ENCODE measurements at regions not wholly inside any gene's neighbourhood (a gene's known extent, or its start where the extent isn't known, plus 50 kb on each side); places are given as distances from the start of the nearest gene placed in this dataset.

- no peak overlapping the region for H3K4me3 Mint-ChIP-seq
- H3K4me1 Mint-ChIP-seq = peaks cover 2% of the 10 kb centered on the region
- H3K27me3 Mint-ChIP-seq = peaks cover 22% of the 10 kb centered on the region
- no peak overlapping the region for H3K27ac Mint-ChIP-seq
- H3K36me3 Mint-ChIP-seq (ENCODE audit: low read depth) = no peaks in the 10 kb centered on the region
- no peaks in the 10 kb centered on the region for H3K9me3 ChIP-seq (ENCODE audit: control insufficient read depth, low read length, poor library complexity, severe bottlenecking)
- no peak for DNase-seq
- ATAC-seq = no peak
These were observed 145.0 kb upstream of the ZNF32 start for GRCh38 chr10:43793704-43794103.

DNA sequence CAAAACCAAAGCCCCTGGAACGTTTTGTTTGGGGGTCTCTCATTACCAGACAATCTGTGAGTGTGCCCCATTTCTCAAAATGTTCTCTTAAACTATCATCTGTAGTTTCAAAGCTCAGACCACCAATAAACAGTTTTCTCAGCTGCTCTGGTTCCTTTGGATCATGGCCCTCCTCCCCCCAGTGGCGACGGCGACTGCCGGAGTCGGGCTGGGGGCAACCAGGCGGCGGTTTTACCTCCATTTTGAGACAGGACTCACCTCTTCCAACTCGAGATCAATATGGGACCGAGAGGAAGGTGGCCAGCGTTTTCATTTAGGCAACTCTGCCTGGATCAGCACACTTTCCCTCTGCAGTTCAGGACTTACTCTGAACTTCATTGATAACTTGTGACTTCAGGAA is 141.5 kb upstream of the ZNF32 start:
- H3K36me3 Mint-ChIP-seq (ENCODE audit: low read depth) = no peaks in the 10 kb centered on the region
- ATAC-seq = no peak
- no peaks in the 10 kb centered on the region for H3K9me3 ChIP-seq (ENCODE audit: control insufficient read depth, low read length, poor library complexity, severe bottlenecking)
- peaks cover 12% of the 10 kb centered on the region for H3K27me3 Mint-ChIP-seq
- DNase-seq = no peak
- H3K4me3 Mint-ChIP-seq = no peak overlapping the region
- H3K4me1 Mint-ChIP-seq = peaks cover 2% of the 10 kb centered on the region
- H3K27ac Mint-ChIP-seq = no peak overlapping the region

DNA sequence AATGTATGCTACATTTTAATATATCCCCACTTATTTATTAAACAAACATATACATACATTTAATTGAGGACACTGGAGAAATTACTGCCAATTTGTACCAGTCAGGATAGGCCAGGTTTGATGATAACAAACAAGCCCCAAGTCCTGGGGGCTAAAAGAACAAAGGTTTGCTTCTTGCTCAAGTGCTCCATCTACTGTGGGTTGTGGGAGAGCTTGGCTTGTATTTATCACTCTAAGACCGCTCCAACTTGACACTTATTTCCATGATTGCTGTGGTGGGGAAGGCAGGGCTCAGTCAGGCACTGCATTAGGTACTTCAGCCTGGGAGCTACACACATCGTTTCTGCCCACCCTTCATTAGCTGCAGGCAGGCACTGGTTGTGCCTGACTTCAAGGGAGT is 136.6 kb upstream of the ZNF32 start:
- H3K4me1 Mint-ChIP-seq = peaks cover 7% of the 10 kb centered on the region
- H3K27ac Mint-ChIP-seq = no peak overlapping the region
- no peaks in the 10 kb centered on the region for H3K27me3 Mint-ChIP-seq
- H3K9me3 ChIP-seq (ENCODE audit: control insufficient read depth, low read length, poor library complexity, severe bottlenecking) = no peaks in the 10 kb centered on the region
- no peak overlapping the region for H3K4me3 Mint-ChIP-seq
- ATAC-seq (no peak), DNase-seq (no peak)
- H3K36me3 Mint-ChIP-seq (ENCODE audit: low read depth) = no peaks in the 10 kb centered on the region

GRCh38 chr10:43782814-43783213 is 134.1 kb upstream of the ZNF32 start:
- Mint-ChIP-seq H3K4me1 (peaks cover 14% of the 10 kb centered on the region), H3K4me3 (no peak overlapping the region), H3K27ac (no peak overlapping the region), H3K36me3 (ENCODE audit: low read depth) (no peaks in the 10 kb centered on the region), H3K27me3 (peaks cover 5% of the 10 kb centered on the region)
- H3K9me3 ChIP-seq (ENCODE audit: control insufficient read depth, low read length, poor library complexity, severe bottlenecking) = no peaks in the 10 kb centered on the region
- ATAC-seq = no peak
- no peak for DNase-seq

- DNase-seq (no peak), ATAC-seq (no peak)
- H3K27me3 Mint-ChIP-seq = peaks cover 5% of the 10 kb centered on the region
- H3K4me3 Mint-ChIP-seq = no peak overlapping the region
- H3K27ac Mint-ChIP-seq = no peak overlapping the region
- no peaks in the 10 kb centered on the region for H3K36me3 Mint-ChIP-seq (ENCODE audit: low read depth)
- no peaks in the 10 kb centered on the region for H3K9me3 ChIP-seq (ENCODE audit: control insufficient read depth, low read length, poor library complexity, severe bottlenecking)
- H3K4me1 Mint-ChIP-seq = peaks cover 14% of the 10 kb centered on the region
These were observed 133.0 kb upstream of the ZNF32 start for GRCh38 chr10:43781480-43782361.

- peak overlapping the region; percentile 62 for H3K27ac Mint-ChIP-seq
- H3K36me3 Mint-ChIP-seq (ENCODE audit: low read depth) = no peaks in the 10 kb centered on the region
These were observed 129.9 kb upstream of the ZNF32 start for GRCh38 chr10:43778571-43778970.

GRCh38 chr10:43775384-43775783 is 126.7 kb upstream of the ZNF32 start:
- H3K27ac Mint-ChIP-seq = no peak overlapping the region
- H3K27me3 Mint-ChIP-seq = peaks cover 11% of the 10 kb centered on the region
- peaks cover 2% of the 10 kb centered on the region for H3K36me3 Mint-ChIP-seq (ENCODE audit: low read depth)
- ATAC-seq (no peak), DNase-seq (no peak)
- H3K9me3 ChIP-seq (ENCODE audit: control insufficient read depth, low read length, poor library complexity, severe bottlenecking) = no peaks in the 10 kb centered on the region
- peaks cover 7% of the 10 kb centered on the region for H3K4me1 Mint-ChIP-seq
- no peak overlapping the region for H3K4me3 Mint-ChIP-seq

More at GRCh38 chr10:43778571-43778970, 129.9 kb upstream of the ZNF32 start:
- Mint-ChIP-seq H3K4me3 (no peak overlapping the region), H3K27me3 (peaks cover 11% of the 10 kb centered on the region), H3K4me1 (peaks cover 14% of the 10 kb centered on the region)
- DNase-seq (no peak), ATAC-seq (no peak)
- H3K9me3 ChIP-seq (ENCODE audit: control insufficient read depth, low read length, poor library complexity, severe bottlenecking) = no peaks in the 10 kb centered on the region

DNA sequence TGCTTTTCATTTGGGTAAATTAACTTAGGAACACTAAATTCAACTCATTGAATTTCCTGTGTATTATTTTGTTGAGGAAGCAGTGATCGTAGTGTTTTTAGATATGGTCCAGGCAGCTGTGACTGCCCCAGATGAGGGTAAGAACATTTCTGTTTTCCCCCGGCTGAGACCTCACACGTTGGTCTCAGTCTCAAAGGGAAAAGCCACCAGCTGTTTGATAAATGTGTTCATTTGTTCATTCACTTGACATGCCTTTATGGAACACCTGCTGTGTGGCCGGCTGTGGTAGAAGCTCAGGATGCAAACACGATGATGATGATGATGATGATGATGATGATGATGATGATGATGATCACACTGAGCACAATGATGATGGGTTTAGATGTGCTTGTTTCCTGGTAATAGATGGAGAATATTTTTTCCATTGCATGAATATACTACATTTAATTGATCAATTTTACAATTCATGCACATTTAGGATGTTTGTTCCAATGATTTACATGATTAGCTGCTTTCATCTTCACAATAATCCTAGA is 125.6 kb upstream of the ZNF32 start:
- H3K27me3 Mint-ChIP-seq = peaks cover 11% of the 10 kb centered on the region
- H3K36me3 Mint-ChIP-seq (ENCODE audit: low read depth) = peaks cover 2% of the 10 kb centered on the region
- no peaks in the 10 kb centered on the region for H3K9me3 ChIP-seq (ENCODE audit: control insufficient read depth, low read length, poor library complexity, severe bottlenecking)
- DNase-seq = no peak
- H3K4me3 Mint-ChIP-seq = no peak overlapping the region
- no peak overlapping the region for H3K27ac Mint-ChIP-seq
- ATAC-seq = no peak
- peaks cover 7% of the 10 kb centered on the region for H3K4me1 Mint-ChIP-seq

- ATAC-seq = no peak
- no peaks in the 10 kb centered on the region for H3K9me3 ChIP-seq (ENCODE audit: control insufficient read depth, low read length, poor library complexity, severe bottlenecking)
- peaks cover 8% of the 10 kb centered on the region for H3K27me3 Mint-ChIP-seq
- peaks cover 2% of the 10 kb centered on the region for H3K36me3 Mint-ChIP-seq (ENCODE audit: low read depth)
- H3K4me1 Mint-ChIP-seq = peaks cover 4% of the 10 kb centered on the region
- no peak overlapping the region for H3K27ac Mint-ChIP-seq
- DNase-seq = no peak
- H3K4me3 Mint-ChIP-seq = no peak overlapping the region
These were observed 125.1 kb upstream of the ZNF32 start for GRCh38 chr10:43773736-43774135.

GRCh38 chr10:43772171-43772570 is 123.5 kb upstream of the ZNF32 start:
- Mint-ChIP-seq H3K27ac (no peak overlapping the region), H3K36me3 (ENCODE audit: low read depth) (peaks cover 2% of the 10 kb centered on the region), H3K4me3 (no peak overlapping the region), H3K4me1 (no peaks in the 10 kb centered on the region), H3K27me3 (peaks cover 6% of the 10 kb centered on the region)
- no peak for DNase-seq
- H3K9me3 ChIP-seq (ENCODE audit: control insufficient read depth, low read length, poor library complexity, severe bottlenecking) = no peaks in the 10 kb centered on the region
- ATAC-seq = no peak

- Mint-ChIP-seq H3K36me3 (ENCODE audit: low read depth) (peaks cover 2% of the 10 kb centered on the region), H3K27me3 (peaks cover 6% of the 10 kb centered on the region), H3K4me1 (no peaks in the 10 kb centered on the region), H3K4me3 (no peak overlapping the region), H3K27ac (no peak overlapping the region)
- no peaks in the 10 kb centered on the region for H3K9me3 ChIP-seq (ENCODE audit: control insufficient read depth, low read length, poor library complexity, severe bottlenecking)
- DNase-seq (no peak), ATAC-seq (no peak)
These were observed 123.0 kb upstream of the ZNF32 start for GRCh38 chr10:43771675-43772074.

DNA sequence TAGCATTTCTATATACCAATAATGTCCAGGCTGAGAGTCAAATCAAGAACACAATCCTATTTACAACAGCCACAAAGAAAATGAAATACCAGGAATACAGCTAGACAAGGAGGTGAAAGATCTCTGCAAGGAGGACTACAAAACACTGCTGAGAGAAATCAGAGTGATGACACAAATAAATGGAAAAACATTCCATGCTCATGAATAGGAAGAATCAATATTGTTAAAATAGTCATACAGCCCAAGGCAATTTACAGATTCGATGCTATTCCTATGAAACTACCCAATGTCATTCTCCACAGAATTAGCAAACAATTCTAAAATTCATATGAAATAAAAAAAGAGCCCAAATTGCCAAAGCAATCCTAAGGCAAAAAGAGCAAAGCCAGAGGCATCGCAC is 116.8 kb upstream of the ZNF32 start:
- ATAC-seq (no peak), DNase-seq (no peak)
- H3K36me3 Mint-ChIP-seq (ENCODE audit: low read depth) = no peaks in the 10 kb centered on the region
- H3K9me3 ChIP-seq (ENCODE audit: control insufficient read depth, low read length, poor library complexity, severe bottlenecking) = no peaks in the 10 kb centered on the region
- no peak overlapping the region for H3K4me3 Mint-ChIP-seq
- H3K27ac Mint-ChIP-seq = no peak overlapping the region
- no peaks in the 10 kb centered on the region for H3K27me3 Mint-ChIP-seq
- H3K4me1 Mint-ChIP-seq = no peaks in the 10 kb centered on the region

GRCh38 chr10:43763846-43764245 is 115.2 kb upstream of the ZNF32 start:
- Mint-ChIP-seq H3K4me3 (no peak overlapping the region), H3K27ac (no peak overlapping the region), H3K4me1 (no peaks in the 10 kb centered on the region), H3K27me3 (no peaks in the 10 kb centered on the region), H3K36me3 (ENCODE audit: low read depth) (no peaks in the 10 kb centered on the region)
- no peak for DNase-seq
- no peaks in the 10 kb centered on the region for H3K9me3 ChIP-seq (ENCODE audit: control insufficient read depth, low read length, poor library complexity, severe bottlenecking)
- no peak for ATAC-seq

DNA sequence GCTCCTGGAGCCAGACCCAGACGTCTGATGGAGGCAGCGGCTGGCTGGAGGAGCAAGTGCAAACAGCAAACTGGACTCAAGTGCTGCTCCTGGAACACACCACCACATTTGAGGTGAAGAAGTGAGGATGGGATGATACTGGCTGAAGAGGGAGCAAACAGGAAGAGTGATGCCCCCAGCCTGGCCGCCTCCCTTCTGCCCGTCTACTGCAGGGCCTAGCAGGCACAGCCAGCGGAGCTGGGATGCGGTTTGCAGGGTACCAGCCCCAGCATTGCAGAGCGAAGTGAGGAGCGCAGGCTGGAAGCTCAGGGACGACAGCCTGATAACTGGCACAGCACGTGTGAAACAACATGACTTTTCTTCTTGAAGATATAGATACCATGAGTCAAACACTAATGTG is 111.8 kb upstream of the ZNF32 start:
- no peaks in the 10 kb centered on the region for H3K36me3 Mint-ChIP-seq (ENCODE audit: low read depth)
- ATAC-seq (no peak), DNase-seq (no peak)
- no peaks in the 10 kb centered on the region for H3K4me1 Mint-ChIP-seq
- no peaks in the 10 kb centered on the region for H3K27me3 Mint-ChIP-seq
- no peaks in the 10 kb centered on the region for H3K9me3 ChIP-seq (ENCODE audit: control insufficient read depth, low read length, poor library complexity, severe bottlenecking)
- no peak overlapping the region for H3K27ac Mint-ChIP-seq
- H3K4me3 Mint-ChIP-seq = no peak overlapping the region

Measured in T-helper 17 cell (primary cell).